ENCODE measurements at regions not wholly inside any gene's neighbourhood (a gene's known extent, or its start where the extent isn't known, plus 50 kb on each side); places are given as distances from the start of the nearest gene placed in this dataset.

DNA sequence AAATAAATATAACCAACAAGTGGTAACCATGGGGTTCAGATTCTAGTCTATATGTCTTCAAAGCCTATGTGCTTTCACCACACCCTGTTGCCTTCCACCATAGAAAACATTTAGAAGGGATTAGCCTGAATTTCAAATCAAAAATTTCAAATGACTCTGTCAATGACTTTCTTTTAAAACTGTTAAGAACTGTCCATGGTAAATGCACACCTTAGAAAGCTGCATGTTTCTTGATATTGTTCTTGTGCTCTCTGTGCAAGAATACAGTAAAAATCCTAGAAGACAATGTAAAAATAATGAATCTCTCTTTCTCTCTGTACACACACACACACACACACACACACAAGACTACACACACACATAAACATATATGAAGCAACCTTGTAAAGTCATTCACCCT, 74.6 kb upstream of the EXOC1L start:
- Histone ChIP-seq H3K36me3 (replicated peaks; ENCODE audit: low read depth, low read length) (no peaks in the 10 kb centered on the region), H2AFZ (ENCODE audit: low read depth, low read length) (no peak overlapping the region), H3K27me3 (ENCODE audit: low read depth, low read length) (peaks cover 3% of the 10 kb centered on the region; the same call in 1 of the 2 replicates), H3K4me3 (ENCODE audit: low read length) (no peak overlapping the region), H4K20me1 (ENCODE audit: insufficient read depth, low read length) (no peaks in the 10 kb centered on the region), H3K9me3 (ENCODE audit: insufficient read depth, low read length) (no peaks in the 10 kb centered on the region), H3K4me2 (ENCODE audit: low read length) (no peak overlapping the region), H3K4me1 (ENCODE audit: low read length) (peaks cover 12% of the 10 kb centered on the region), H3K9ac (ENCODE audit: low read length) (no peak overlapping the region), H3K79me2 (ENCODE audit: low read length) (no peaks in the 10 kb centered on the region), H3K27ac (ENCODE audit: low read length) (no peak overlapping the region)
- no peak for TF ChIP-seq EZH2phosphoT487 (IDR thresholded peaks at IDR 0.05; ENCODE audit: low read depth)
- TF ChIP-seq CTCF (IDR thresholded peaks at IDR 0.05; ENCODE audit: low read depth, low read length): no peak

DNA sequence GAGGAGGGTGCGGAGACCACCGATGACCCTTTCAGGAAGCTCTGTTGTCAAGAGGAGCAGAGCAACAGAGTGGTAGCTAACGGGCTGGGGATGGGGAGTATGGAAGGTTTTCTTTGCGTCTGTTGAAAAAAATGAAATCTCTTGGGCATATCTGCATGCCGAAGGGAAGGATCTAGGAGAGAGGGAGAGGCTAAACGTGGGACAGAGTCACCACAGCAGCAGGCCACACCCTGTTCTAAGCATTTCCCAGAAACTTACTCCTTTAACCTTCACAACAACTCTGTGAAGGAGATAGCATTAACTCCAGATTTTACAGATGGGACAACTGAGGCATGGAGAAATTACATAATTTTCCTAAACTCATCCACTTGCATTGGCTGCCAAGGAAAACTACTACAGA, 71.8 kb upstream of the EXOC1L start:
- TF ChIP-seq EZH2phosphoT487 (IDR thresholded peaks at IDR 0.05; ENCODE audit: low read depth) (no peak), CTCF (IDR thresholded peaks at IDR 0.05; ENCODE audit: low read depth, low read length) (no peak)
- Histone ChIP-seq H3K9ac (ENCODE audit: low read length) (no peak overlapping the region), H3K79me2 (ENCODE audit: low read length) (no peaks in the 10 kb centered on the region), H2AFZ (ENCODE audit: low read depth, low read length) (no peak overlapping the region), H3K4me3 (ENCODE audit: low read length) (no peak overlapping the region), H3K4me2 (ENCODE audit: low read length) (no peak overlapping the region), H3K27me3 (ENCODE audit: low read depth, low read length) (peaks cover 3% of the 10 kb centered on the region; the same call in 1 of the 2 replicates), H4K20me1 (ENCODE audit: insufficient read depth, low read length) (no peaks in the 10 kb centered on the region), H3K9me3 (ENCODE audit: insufficient read depth, low read length) (no peaks in the 10 kb centered on the region), H3K36me3 (replicated peaks; ENCODE audit: low read depth, low read length) (no peaks in the 10 kb centered on the region), H3K4me1 (ENCODE audit: low read length) (peaks cover 23% of the 10 kb centered on the region), H3K27ac (ENCODE audit: low read length) (no peak overlapping the region)

GRCh38 chr4:55749666-55750065, 69.9 kb upstream of the EXOC1L start:
- Histone ChIP-seq H3K4me3 (ENCODE audit: low read length) (no peak overlapping the region), H3K4me2 (ENCODE audit: low read length) (no peak overlapping the region), H3K4me1 (ENCODE audit: low read length) (peaks cover 26% of the 10 kb centered on the region), H3K9me3 (ENCODE audit: insufficient read depth, low read length) (no peaks in the 10 kb centered on the region), H3K9ac (ENCODE audit: low read length) (no peak overlapping the region), H3K79me2 (ENCODE audit: low read length) (no peaks in the 10 kb centered on the region), H3K27me3 (ENCODE audit: low read depth, low read length) (no peaks in the 10 kb centered on the region), H4K20me1 (ENCODE audit: insufficient read depth, low read length) (no peaks in the 10 kb centered on the region), H2AFZ (ENCODE audit: low read depth, low read length) (peak overlapping the region; percentile 46; the same call in 1 of the 2 replicates), H3K27ac (ENCODE audit: low read length) (no peak overlapping the region), H3K36me3 (replicated peaks; ENCODE audit: low read depth, low read length) (no peaks in the 10 kb centered on the region)
- TF ChIP-seq CTCF (IDR thresholded peaks at IDR 0.05; ENCODE audit: low read depth, low read length): no peak
- no peak for TF ChIP-seq EZH2phosphoT487 (IDR thresholded peaks at IDR 0.05; ENCODE audit: low read depth)

DNA sequence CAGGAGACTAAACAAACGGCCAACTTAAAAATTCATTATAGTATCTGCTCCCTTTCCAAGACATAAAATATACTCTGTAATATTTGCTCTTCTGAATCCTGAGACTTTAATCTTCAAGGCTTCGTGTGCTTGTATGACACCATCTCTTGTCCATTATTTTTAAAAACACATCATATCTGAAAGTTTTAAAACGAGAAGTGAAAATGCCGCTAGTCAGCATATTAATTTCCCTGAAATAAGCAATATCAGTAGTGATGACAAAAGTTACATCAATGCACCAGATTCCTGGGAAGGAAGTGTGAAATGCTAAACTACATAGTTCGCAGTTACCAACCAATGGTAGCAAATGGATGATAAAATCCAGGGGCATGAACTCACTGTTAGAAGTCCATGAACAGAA, 66.8 kb upstream of the EXOC1L start:
- no peak overlapping the region for H3K4me3 ChIP-seq (ENCODE audit: low read length)
- no peaks in the 10 kb centered on the region for H4K20me1 ChIP-seq (ENCODE audit: insufficient read depth, low read length)
- no peaks in the 10 kb centered on the region for H3K27me3 ChIP-seq (ENCODE audit: low read depth, low read length)
- no peak overlapping the region for H3K27ac ChIP-seq (ENCODE audit: low read length)
- TF ChIP-seq EZH2phosphoT487 (IDR thresholded peaks at IDR 0.05; ENCODE audit: low read depth): no peak
- TF ChIP-seq CTCF (IDR thresholded peaks at IDR 0.05; ENCODE audit: low read depth, low read length): no peak
- H3K4me1 ChIP-seq (ENCODE audit: low read length): peaks cover 26% of the 10 kb centered on the region
- H2AFZ ChIP-seq (ENCODE audit: low read depth, low read length): no peak overlapping the region
- no peak overlapping the region for H3K9ac ChIP-seq (ENCODE audit: low read length)
- no peaks in the 10 kb centered on the region for H3K9me3 ChIP-seq (ENCODE audit: insufficient read depth, low read length)
- no peaks in the 10 kb centered on the region for H3K79me2 ChIP-seq (ENCODE audit: low read length)
- peak overlapping the region; percentile 55 for H3K4me2 ChIP-seq (ENCODE audit: low read length)
- H3K36me3 ChIP-seq (replicated peaks; ENCODE audit: low read depth, low read length): no peaks in the 10 kb centered on the region
